T-helper 1 cell (primary cell): ENCODE measurements at regions not wholly inside any gene's neighbourhood (a gene's known extent, or its start where the extent isn't known, plus 50 kb on each side); places are given as distances from the start of the nearest gene placed in this dataset.

ENCODE experiments used
- DNase-seq, 5 donors: peaks; one replicate each; pipeline ENCODE4 v3.0.0-alpha.2; 2012 to 2020

DNA sequence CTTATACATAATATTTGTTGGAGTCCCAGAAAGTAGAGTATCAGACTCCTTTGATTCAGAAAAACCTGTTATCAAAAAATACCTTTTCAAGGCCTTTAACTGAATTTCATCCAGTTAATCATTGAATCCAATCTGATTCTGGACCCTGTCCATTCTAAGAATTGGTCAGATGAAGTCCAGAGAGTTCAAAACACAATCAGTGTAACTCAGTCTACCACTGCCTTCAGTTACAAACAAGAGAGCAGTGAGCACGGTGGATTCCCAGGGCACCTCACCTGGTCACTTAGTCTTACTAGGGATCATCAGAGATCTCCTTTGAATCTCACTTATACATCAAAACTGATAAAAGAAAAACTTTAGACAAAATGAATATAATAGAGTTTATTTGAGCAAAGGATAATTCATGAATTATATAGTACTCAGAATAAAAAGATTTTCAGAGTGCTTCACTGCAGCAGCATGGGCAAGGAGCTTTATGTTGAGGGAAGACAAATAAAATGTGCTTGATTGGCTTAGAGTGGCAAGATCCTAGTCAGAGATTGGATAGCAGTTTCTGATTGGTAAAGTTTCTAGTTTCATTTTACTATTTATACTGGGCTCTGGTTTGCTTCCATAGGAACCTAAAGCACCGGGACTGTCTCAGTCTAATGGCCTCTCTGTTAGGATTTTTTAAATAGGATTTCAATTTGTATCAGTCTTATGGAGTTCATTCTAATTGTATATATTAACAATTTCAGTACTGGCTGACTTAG is 474.9 kb upstream of the GOLIM4 start:
- no peak for DNase-seq

DNA sequence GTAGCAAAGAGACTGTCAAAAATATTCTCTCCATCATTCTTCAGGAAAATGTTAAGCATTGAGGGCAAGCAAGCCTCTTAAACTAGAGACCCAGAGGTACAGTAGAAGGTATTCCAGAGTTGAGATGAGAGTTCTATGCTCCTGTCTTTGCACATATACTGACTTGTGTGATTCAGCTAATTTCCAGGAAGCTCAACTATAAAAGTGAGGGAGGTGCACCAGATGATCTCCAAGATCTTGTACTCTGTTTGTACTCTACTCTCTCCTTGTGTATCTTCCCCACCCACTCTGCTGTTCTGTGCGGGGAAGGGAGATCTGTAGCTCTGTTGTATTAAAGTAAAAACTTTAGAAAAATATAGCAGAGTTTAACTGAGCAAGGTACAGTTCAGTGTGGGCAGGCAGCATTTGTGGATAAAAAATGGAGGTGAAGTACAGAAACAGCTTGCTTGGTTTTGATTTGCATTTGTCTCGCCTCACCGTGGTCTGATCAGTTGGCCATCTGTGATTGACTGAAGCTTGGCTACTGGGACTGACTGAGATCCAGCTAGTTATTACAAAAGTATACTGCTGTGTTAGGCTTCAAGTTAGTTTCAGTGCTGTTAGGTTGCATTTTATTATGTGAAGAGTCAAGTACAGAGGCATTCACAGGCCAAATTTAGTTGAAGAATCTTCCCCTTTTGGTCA is 463.1 kb upstream of the GOLIM4 start:
- DNase-seq = no peak

DNA sequence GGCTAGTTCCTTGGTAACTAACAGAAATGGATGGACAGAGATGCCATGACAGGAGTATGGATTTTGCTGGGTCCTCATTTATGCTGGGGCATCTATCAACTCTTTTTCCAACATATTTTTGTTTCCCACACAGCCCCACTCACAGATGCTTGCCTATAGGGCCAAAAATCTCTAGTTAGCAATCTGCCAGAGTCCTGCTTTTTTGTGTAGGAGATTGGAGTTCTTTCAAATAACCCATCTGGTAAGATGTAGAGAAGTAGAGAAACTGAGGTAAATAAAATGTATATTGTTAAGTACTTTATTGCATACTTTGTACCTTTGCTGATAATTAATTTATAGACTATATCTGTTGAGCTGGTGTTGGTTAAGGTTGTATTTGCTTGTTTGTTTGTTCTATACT is 456.5 kb upstream of the GOLIM4 start:
- no peak for DNase-seq

GRCh38 chr3:168548719-168549118 is 453.0 kb upstream of the GOLIM4 start:
- no peak for DNase-seq

DNA sequence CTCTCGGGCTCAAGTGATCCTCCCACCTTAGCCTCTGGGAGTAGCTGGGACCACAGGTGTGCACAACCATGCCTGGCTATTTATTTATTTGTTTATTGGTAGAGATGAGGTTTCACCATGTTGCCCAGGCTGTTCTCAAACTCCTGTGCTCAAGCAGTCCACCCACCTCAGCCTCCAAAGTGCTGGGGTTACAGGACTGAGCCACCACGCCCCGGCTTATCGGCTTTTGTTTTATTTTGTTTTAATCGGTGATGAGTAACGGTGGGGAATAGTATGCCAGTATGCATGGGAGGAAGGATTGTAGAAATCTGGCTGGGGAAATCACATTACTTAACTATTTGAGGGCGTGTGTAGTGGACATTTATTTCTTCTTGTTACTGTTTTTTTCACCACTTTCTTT is 451.0 kb upstream of the GOLIM4 start:
- DNase-seq = no peak

- no peak for DNase-seq
Measured at GRCh38 chr3:168545591-168545990, 449.9 kb upstream of the GOLIM4 start.

DNA sequence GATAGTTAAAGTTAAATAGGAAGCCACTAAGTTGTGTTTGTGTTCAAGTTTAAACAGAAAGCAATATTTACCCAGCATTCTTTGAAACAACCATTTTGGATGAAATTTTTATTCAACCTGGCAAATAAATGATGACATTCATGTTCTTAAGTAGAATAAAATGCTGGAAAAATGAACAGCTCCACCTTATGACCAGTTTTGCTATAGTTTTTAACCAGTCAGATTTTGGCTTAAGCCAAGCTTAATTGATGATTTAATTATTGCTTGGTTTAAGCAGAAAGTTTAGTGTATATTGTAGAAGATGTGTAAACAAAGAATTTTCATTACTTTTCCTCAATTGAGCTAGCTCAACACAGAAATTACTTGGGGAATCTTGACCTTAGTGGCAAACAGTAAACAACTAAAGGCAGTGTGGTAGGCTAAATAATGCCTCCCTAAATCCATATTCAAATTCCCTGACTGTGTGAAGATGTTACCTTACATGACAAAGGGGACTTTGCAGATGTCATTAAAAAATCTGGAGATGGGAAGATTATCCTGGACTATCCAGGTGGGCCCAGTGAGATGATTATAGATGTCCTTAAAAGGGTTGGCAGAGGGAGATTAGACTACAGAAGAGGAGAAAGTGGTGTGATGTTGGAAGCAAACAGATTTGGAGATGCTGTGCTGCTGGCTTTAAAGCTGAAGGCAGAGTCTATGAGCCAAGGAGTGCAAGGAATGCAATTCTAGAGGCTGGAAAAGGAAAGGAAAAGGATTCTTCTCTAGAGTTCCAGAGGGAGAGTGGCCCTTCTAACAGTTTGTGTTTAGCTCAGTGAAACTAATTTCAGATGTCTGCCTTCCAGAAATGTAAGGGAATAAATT is 448.6 kb upstream of the GOLIM4 start:
- DNase-seq = no peak

DNA sequence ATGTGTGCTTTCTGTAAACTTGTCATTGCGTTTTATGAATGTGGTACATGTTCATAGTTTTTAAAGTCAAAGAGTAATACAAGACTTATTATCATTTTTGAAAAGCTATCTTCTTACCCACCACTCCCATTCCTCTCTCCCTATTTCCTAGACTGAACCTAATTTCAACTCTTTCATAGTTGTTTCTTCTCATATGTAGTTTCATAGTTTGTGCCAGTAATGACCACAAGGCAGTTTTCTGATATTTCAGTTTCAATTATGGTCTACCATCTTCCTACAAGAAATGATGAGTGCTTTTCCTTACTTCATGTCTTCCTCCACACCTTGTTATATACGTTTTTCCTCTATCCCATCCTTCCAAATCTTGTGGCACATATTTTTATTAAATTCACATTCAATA is 445.0 kb upstream of the GOLIM4 start:
- DNase-seq = no peak

GRCh38 chr3:168539909-168540308 is 444.2 kb upstream of the GOLIM4 start:
- DNase-seq = no peak

DNA sequence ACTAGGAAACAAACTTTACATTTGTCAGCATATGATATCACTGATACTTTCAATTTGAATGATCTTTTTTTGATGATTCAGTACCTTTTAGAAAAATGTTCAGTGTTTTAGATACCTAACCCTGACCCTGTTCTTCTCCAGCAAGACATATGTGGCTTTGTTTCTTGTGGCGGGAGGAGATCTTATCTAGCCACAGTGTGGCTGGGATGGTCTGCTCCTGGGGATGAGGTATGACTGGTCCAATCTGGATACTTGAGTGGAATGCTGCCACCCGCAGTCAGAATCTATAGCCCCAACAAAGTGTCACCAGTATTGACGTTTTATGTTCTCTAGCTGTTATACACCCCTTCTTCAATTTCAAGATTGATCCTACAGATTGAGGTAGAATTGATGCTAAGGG is 439.0 kb upstream of the GOLIM4 start:
- no peak for DNase-seq

DNA sequence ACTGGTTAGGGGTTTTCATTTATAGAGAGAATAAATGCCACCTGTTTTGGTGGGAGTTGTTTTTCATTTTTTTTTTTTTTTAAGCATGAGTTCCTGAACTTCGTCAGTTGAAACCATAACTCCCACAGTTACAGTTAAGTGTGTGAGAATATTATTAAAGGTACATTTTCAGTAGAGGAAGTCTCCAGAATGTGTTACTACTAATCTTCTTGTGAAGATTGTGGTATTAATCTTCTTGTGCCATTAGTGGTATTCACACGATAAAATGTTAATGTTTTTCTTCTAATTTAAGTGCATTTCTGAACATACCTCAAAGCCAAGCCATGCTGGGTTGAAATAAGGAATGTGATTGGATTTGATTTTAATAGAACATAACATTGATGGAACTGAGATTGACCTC is 437.9 kb upstream of the GOLIM4 start:
- no peak for DNase-seq

GRCh38 chr3:168532135-168532534 is 436.4 kb upstream of the GOLIM4 start:
- DNase-seq = no peak

DNA sequence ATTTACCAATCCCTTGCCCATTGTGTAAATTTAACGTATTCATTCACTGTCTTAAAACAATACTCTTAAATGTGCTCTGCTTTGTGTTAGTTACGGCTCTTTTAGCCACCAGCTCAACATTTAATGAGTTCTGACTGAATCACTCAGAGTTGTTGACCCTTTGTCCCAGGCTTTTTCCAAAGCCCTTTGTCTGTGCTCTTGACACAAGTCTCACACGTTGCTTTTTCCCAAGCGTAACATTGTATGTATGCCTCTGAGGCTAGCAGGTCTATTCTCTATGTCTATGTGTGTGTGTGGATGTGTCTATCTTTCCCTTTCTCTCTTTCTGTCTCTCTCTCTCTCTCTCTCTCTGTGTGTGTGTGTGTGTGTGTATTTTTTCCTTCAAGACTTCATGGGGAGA is 435.4 kb upstream of the GOLIM4 start:
- DNase-seq = no peak

- DNase-seq = no peak
Measured at GRCh38 chr3:168524129-168524528, 428.4 kb upstream of the GOLIM4 start.

- DNase-seq = no peak
Measured at GRCh38 chr3:168517249-168518071, 421.7 kb upstream of the GOLIM4 start.

- no peak for DNase-seq
Measured at GRCh38 chr3:168514252-168514651, 418.5 kb upstream of the GOLIM4 start.

GRCh38 chr3:168512802-168513201 is 417.1 kb upstream of the GOLIM4 start:
- no peak for DNase-seq

GRCh38 chr3:168511428-168512014 is 415.8 kb upstream of the GOLIM4 start:
- DNase-seq = no peak

GRCh38 chr3:168506589-168506988 is 410.9 kb upstream of the GOLIM4 start:
- DNase-seq = no peak

DNA sequence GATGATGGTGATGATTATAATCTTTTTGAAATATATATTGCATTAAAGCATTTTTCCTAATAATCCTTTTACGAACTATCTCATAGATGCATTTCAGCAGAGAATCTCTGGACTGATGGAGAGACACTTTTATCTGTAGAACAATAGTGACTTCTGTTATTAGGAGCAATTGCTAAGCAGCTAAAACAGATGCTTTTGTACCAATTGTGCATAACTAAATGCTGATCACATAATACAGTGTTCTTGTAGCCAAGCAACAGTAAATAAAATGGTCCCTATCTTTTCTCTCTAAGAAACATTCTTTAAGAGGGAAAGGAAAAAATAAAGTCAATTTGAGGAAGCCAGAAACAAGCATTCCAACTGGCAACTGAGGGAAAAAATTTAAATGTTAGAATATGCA is 405.8 kb upstream of the GOLIM4 start:
- DNase-seq = no peak

GRCh38 chr3:168498194-168498593 is 402.5 kb upstream of the GOLIM4 start:
- no peak for DNase-seq

DNA sequence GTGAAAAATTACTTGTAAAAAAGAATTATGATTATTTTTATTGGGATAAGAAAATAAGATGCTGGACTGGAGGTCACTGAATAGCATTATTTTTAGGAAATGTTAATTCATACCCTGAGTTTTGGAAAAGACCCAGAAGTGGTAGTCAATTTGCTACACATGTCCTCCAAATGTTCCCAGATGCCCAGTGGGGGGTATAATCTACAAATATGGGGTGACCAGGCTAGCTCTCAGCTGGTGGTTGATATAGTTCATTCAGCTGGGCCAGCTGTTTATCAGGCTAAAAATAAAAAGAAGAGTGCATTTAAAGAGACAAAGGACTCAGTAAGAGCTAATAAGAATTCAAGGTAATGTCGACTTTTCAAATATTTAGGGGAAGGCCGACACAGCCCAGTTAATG is 402.0 kb upstream of the GOLIM4 start:
- no peak for DNase-seq
